ENCODE measurements at regions not wholly inside any gene's neighbourhood (a gene's known extent, or its start where the extent isn't known, plus 50 kb on each side); places are given as distances from the start of the nearest gene placed in this dataset.

- TF ChIP-seq EZH2phosphoT487 (IDR thresholded peaks at IDR 0.05; ENCODE audit: low read depth): no peak
- no peak for TF ChIP-seq CTCF (IDR thresholded peaks at IDR 0.05; ENCODE audit: low read depth, low read length)
These were observed 514.9 kb upstream of the DPP6 start for GRCh38 chr7:153537271-153537670.
